ENCODE measurements at regions not wholly inside any gene's neighbourhood (a gene's known extent, or its start where the extent isn't known, plus 50 kb on each side); places are given as distances from the start of the nearest gene placed in this dataset.

GRCh38 chr3:157759311-157759710 lies 256.1 kb upstream of the VEPH1 start:
- intact Hi-C loops (cut with DNase I) = no loop called here

GRCh38 chr3:157755233-157755632 lies 252.0 kb upstream of the VEPH1 start:
- no peak for DNase-seq
- ATAC-seq = no peak
- intact Hi-C loops (cut with DNase I) = no loop called here

More at GRCh38 chr3:157759311-157759710, 256.1 kb upstream of the VEPH1 start:
- no peak for ATAC-seq
- DNase-seq = no peak

GRCh38 chr3:157754451-157754850 lies 251.2 kb upstream of the VEPH1 start:
- ATAC-seq (peak in 1 of 2 donors; percentile 19), DNase-seq (no peak)
- intact Hi-C loops (cut with DNase I) = no loop called here

GRCh38 chr3:157753787-157754136 lies 250.5 kb upstream of the VEPH1 start:
- DNase-seq (no peak), ATAC-seq (no peak)
- intact Hi-C loops (cut with DNase I) = no loop called here

GRCh38 chr3:157752956-157753786 lies 250.0 kb upstream of the VEPH1 start:
- intact Hi-C loops (cut with DNase I) = no loop called here
- ATAC-seq (no peak), DNase-seq (no peak)

GRCh38 chr3:157752554-157752953 lies 249.3 kb upstream of the VEPH1 start:
- intact Hi-C loops (cut with DNase I) = no loop called here
- DNase-seq = no peak
- no peak for ATAC-seq

GRCh38 chr3:157751386-157751785 lies 248.2 kb upstream of the VEPH1 start:
- intact Hi-C loops (cut with DNase I) = no loop called here

GRCh38 chr3:157746391-157746790 lies 243.2 kb upstream of the VEPH1 start:
- intact Hi-C loops (cut with DNase I) = no loop called here
- no peak for DNase-seq
- no peak for ATAC-seq

More at GRCh38 chr3:157751386-157751785, 248.2 kb upstream of the VEPH1 start:
- ATAC-seq (no peak), DNase-seq (no peak)

GRCh38 chr3:157741607-157742006 lies 238.4 kb upstream of the VEPH1 start:
- DNase-seq (no peak), ATAC-seq (no peak)
- intact Hi-C loops (cut with DNase I) = no loop called here

GRCh38 chr3:157738441-157738840 lies 235.2 kb upstream of the VEPH1 start:
- DNase-seq = no peak
- intact Hi-C loops (cut with DNase I) = no loop called here

GRCh38 chr3:157718800-157719199 lies 215.6 kb upstream of the VEPH1 start:
- intact Hi-C loops (cut with DNase I) = no loop called here
- DNase-seq = no peak
- ATAC-seq = no peak

More at GRCh38 chr3:157738441-157738840, 235.2 kb upstream of the VEPH1 start:
- ATAC-seq = no peak

- intact Hi-C loops (cut with DNase I) = no loop called here
- ATAC-seq = no peak
Observed at GRCh38 chr3:157713101-157713500, 209.9 kb upstream of the VEPH1 start.

GRCh38 chr3:157705258-157705657 lies 202.0 kb upstream of the VEPH1 start:
- ATAC-seq (peak; percentile 65 to 99), DNase-seq (no peak)
- intact Hi-C loops (cut with DNase I) = no loop called here

More at GRCh38 chr3:157713101-157713500, 209.9 kb upstream of the VEPH1 start:
- DNase-seq = no peak

GRCh38 chr3:157700405-157700804 lies 197.2 kb upstream of the VEPH1 start:
- no peak for DNase-seq
- ATAC-seq = no peak
- intact Hi-C loops (cut with DNase I) = no loop called here

- DNase-seq (no peak), ATAC-seq (no peak)
- intact Hi-C loops (cut with DNase I) = no loop called here
Observed at GRCh38 chr3:157695586-157695985, 192.4 kb upstream of the VEPH1 start.

GRCh38 chr3:157695103-157695502 lies 191.9 kb upstream of the VEPH1 start:
- DNase-seq (no peak), ATAC-seq (no peak)
- intact Hi-C loops (cut with DNase I) = no loop called here

GRCh38 chr3:157693762-157694161 lies 190.5 kb upstream of the VEPH1 start:
- no peak for ATAC-seq
- intact Hi-C loops (cut with DNase I) = no loop called here
- DNase-seq = no peak

GRCh38 chr3:157692468-157692867 lies 189.3 kb upstream of the VEPH1 start:
- DNase-seq = no peak
- intact Hi-C loops (cut with DNase I) = no loop called here
- no peak for ATAC-seq

- ATAC-seq = no peak
- no peak for DNase-seq
- intact Hi-C loops (cut with DNase I) = no loop called here
Observed at GRCh38 chr3:157683668-157684067, 180.5 kb upstream of the VEPH1 start.

- ATAC-seq = no peak
- intact Hi-C loops (cut with DNase I) = no loop called here
- DNase-seq = no peak
Observed at GRCh38 chr3:157672061-157672460, 168.8 kb upstream of the VEPH1 start.

GRCh38 chr3:157671656-157672055 lies 168.4 kb upstream of the VEPH1 start:
- intact Hi-C loops (cut with DNase I) = no loop called here
- ATAC-seq = no peak
- DNase-seq = no peak
